WTC11 (cell line): ENCODE measurements at regions not wholly inside any gene's neighbourhood (a gene's known extent, or its start where the extent isn't known, plus 50 kb on each side); places are given as distances from the start of the nearest gene placed in this dataset.

ENCODE experiments used
- FOXJ3 ChIP-seq: sonication (generic); formaldehyde crosslinking; IDR thresholded peaks from 2 replicates; pipeline ENCODE4 v1.9.0; 2021; ENCODE audit warnings: missing genetic modification reagents, mild to moderate bottlenecking, borderline replicate concordance
- TEAD4 ChIP-seq: sonication (generic); formaldehyde crosslinking; IDR thresholded peaks from 2 replicates; pipeline ENCODE4 v1.8.0; 2022; ENCODE audit warnings: mild to moderate bottlenecking, missing genetic modification reagents
- TF ChIP-seq, protein P1 (sequence below): sonication (generic); formaldehyde crosslinking; IDR thresholded peaks from 2 replicates; pipeline ENCODE4 v1.8.0; 2022; ENCODE audit warnings: mild to moderate bottlenecking, missing genetic modification reagents

GRCh38 chr4:111400741-111401140, 744.5 kb upstream of the FAM241A start:
- TF ChIP-seq TEAD4 (CRISPR knock-in tag) = no peak
- TF ChIP-seq, protein P1, sequence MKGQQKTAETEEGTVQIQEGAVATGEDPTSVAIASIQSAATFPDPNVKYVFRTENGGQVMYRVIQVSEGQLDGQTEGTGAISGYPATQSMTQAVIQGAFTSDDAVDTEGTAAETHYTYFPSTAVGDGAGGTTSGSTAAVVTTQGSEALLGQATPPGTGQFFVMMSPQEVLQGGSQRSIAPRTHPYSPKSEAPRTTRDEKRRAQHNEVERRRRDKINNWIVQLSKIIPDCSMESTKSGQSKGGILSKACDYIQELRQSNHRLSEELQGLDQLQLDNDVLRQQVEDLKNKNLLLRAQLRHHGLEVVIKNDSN (CRISPR knock-in tag) = no peak
- no peak for TF ChIP-seq FOXJ3 (CRISPR knock-in tag)
